CD8-positive, alpha-beta memory T cell (primary cell): ENCODE measurements at regions not wholly inside any gene's neighbourhood (a gene's known extent, or its start where the extent isn't known, plus 50 kb on each side); places are given as distances from the start of the nearest gene placed in this dataset.
A peak's percentile ranks its signal among the peaks of the same experiment; 100 is the strongest.
"Not testable (repeated sequence)": the region's sequence is repeated elsewhere in the genome, so short reads cannot be mapped to it uniquely, and the experiment has no call there.

Experiments
- CTCF ChIA-PET: fragments of 350-600 bp; sonication (Branson Sonifier 250); formaldehyde crosslinking; loops from one replicate; lab custom pipeline; 2021; ENCODE audit warnings: antibody characterized with exemption; lab: Charles Lee
- POLR2A ChIA-PET: fragments of 350-600 bp; sonication (Branson Sonifier 250); formaldehyde crosslinking; loops from one replicate; lab custom pipeline; 2021; ENCODE audit warnings: antibody characterized with exemption; lab: Charles Lee
- DNase-seq, 5 donors: peaks; one replicate each; pipeline versions ENCODE4 v3.0.0 to v3.0.0-alpha.2; 2020 to 2022; ENCODE audit warnings: mixed read lengths in 1 of 5
- H3K27ac ChIP-seq: one replicate; pipeline ENCODE4 v1.7.0; 2013; ENCODE audit warnings: low read depth, mild to moderate bottlenecking, low read length, moderate library complexity
- H3K27me3 ChIP-seq: 2 replicates; pipeline ENCODE4 v1.7.0; 2013; ENCODE audit warnings: low read length, mild to moderate bottlenecking; ENCODE audit not compliant: insufficient read depth, poor library complexity, severe bottlenecking
- H3K36me3 ChIP-seq: 2 replicates; pipeline ENCODE4 v1.7.0; 2013; ENCODE audit warnings: mild to moderate bottlenecking, low read length, moderate library complexity; ENCODE audit not compliant: insufficient read depth
- H3K4me1 ChIP-seq: 2 replicates; pipeline ENCODE4 v1.7.0; 2013; ENCODE audit warnings: mild to moderate bottlenecking, low read length, moderate library complexity; ENCODE audit not compliant: insufficient read depth
- H3K4me3 ChIP-seq: 2 replicates; pipeline ENCODE4 v1.7.0; 2013; ENCODE audit warnings: mild to moderate bottlenecking, low read length
- H3K9me3 ChIP-seq: 2 replicates; pipeline ENCODE4 v1.7.0; 2013; ENCODE audit warnings: mild to moderate bottlenecking, low read length
- H3K27ac Mint-ChIP-seq, 8 donors: one replicate each; pipeline ENCODE4 v1.8.0; 2020 to 2021; ENCODE audit warnings: mixed read lengths in 8 of 8, mild to moderate bottlenecking in 6 of 8, inconsistent platforms in 3 of 8, moderate library complexity in 3 of 8
- H3K27me3 Mint-ChIP-seq, 2 donors: one replicate each; pipeline ENCODE4 v1.8.0; 2020 to 2021; ENCODE audit warnings: mixed read lengths in 2 of 2, mild to moderate bottlenecking in 1 of 2, moderate library complexity in 1 of 2
- H3K36me3 Mint-ChIP-seq, 3 donors: one replicate each; pipeline ENCODE4 v1.8.0; 2020 to 2021; ENCODE audit warnings: mixed read lengths in 3 of 3, inconsistent platforms in 1 of 3, mild to moderate bottlenecking in 1 of 3
- H3K4me1 Mint-ChIP-seq, 3 donors: one replicate each; pipeline ENCODE4 v1.8.0; 2020 to 2021; ENCODE audit warnings: mixed read lengths in 3 of 3, inconsistent platforms in 1 of 3, mild to moderate bottlenecking in 1 of 3
- H3K4me3 Mint-ChIP-seq, 7 donors: one replicate each; pipeline ENCODE4 v1.8.0; 2020 to 2021; ENCODE audit warnings: mixed read lengths in 7 of 7, mild to moderate bottlenecking in 6 of 7, moderate library complexity in 4 of 7, inconsistent platforms in 2 of 7
- H3K9me3 Mint-ChIP-seq, 5 donors: one replicate each; pipeline ENCODE4 v1.8.0; 2020 to 2022; ENCODE audit warnings: mixed read lengths in 5 of 5, mild to moderate bottlenecking in 3 of 5, moderate library complexity in 2 of 5, inconsistent platforms in 1 of 5

DNA sequence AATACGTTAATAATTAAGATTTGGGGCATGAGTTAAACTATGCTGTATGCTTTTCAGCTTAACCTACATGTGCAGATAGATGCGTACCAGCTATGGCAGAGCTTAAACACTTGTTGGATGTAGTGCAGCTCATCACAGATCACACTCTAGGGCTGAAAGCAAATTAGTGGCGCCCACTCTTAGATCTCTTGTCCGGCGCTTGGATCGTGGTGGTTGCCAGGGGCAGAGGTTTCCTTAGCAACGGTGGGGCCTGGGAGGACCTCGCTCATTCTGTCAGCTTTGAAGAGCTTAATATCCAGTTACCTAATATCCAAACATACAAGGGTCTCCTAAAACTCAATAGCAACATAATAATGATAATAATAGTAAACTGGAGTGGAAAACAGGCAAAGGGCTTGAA, 548.2 kb upstream of the PFKP start:
- CTCF ChIA-PET = no interaction called here
- H3K27me3 ChIP-seq = no peaks in the 10 kb centered on the region
- no peak overlapping the region for H3K4me3 ChIP-seq
- H3K27ac ChIP-seq = no peak overlapping the region
- Mint-ChIP-seq H3K27me3 (no peaks in the 10 kb centered on the region), H3K36me3 (no peaks in the 10 kb centered on the region), H3K4me3 (no peak overlapping the region), H3K4me1 (no peaks in the 10 kb centered on the region), H3K27ac (no peak overlapping the region), H3K9me3 (peaks cover 0 to 2% (median 0%) of the 10 kb centered on the region in 5 donors)
- no peaks in the 10 kb centered on the region for H3K4me1 ChIP-seq
- no peak for DNase-seq
- H3K36me3 ChIP-seq = no peaks in the 10 kb centered on the region
- no peaks in the 10 kb centered on the region for H3K9me3 ChIP-seq
- POLR2A ChIA-PET = no interaction called here

DNA sequence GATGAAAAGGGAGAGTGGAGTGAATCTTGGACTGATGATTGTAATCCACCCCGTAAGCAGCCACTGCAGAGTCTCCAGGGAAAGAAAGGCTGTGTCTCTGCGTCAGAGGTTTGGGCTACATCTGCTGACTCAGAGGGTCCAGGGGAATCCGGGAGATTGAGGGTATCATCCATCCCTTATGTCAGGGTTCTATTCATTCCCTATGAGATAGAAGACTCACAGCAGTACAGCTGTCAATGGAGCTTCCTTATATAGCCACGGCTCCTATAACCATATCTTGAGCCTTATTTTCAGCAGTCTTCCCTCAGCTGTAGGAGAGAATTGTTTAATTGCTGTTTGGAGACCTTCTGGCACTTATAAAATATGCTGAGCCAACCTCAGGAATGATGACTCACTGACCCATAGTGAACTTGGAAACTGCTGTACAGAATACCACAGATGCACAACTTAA, 558.2 kb upstream of the PFKP start:
- Histone ChIP-seq H3K36me3 (no peaks in the 10 kb centered on the region), H3K4me1 (no peaks in the 10 kb centered on the region), H3K9me3 (no peaks in the 10 kb centered on the region), H3K27ac (no peak overlapping the region), H3K4me3 (no peak overlapping the region), H3K27me3 (no peaks in the 10 kb centered on the region)
- DNase-seq = no peak
- no peaks in the 10 kb centered on the region for H3K27me3 Mint-ChIP-seq
- H3K4me1 Mint-ChIP-seq = no peaks in the 10 kb centered on the region
- CTCF ChIA-PET = no interaction called here
- no peak overlapping the region for H3K27ac Mint-ChIP-seq
- peaks cover 0 to 3% (median 0%) of the 10 kb centered on the region in 5 donors for H3K9me3 Mint-ChIP-seq
- POLR2A ChIA-PET = no interaction called here
- no peaks in the 10 kb centered on the region for H3K36me3 Mint-ChIP-seq
- H3K4me3 Mint-ChIP-seq = no peak overlapping the region

DNA sequence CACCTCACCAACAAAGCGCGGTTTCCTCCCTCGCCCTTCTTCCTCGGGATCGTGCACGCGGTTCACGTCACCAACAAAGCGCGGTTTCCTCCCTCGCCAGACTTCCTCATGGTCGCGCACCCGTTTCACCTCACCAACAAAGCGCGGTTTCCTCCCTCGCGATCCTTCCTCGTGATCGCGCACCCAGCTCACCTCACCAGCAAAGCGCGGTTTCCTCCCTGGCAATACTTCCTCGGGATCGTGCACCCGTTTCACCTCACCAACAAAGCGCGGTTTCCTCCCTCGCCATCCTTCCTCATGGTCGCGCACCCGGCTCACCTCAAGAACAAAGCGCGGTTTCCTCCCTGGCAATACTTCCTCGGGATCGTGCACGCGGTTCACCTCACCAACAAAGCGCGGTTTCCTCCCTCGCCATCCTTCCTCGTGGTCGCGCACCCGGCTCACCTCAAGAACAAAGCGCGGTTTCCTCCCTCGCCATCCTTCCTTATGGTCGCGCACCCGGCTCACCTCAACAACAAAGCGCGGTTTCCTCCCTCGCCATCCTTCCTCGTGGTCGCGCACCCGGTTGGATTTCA, 565.9 kb upstream of the PFKP start:
- H3K36me3 ChIP-seq, H3K36me3 Mint-ChIP-seq, H3K27me3 ChIP-seq, H3K9me3 ChIP-seq, H3K27me3 Mint-ChIP-seq, POLR2A ChIA-PET, H3K4me3 ChIP-seq, CTCF ChIA-PET, H3K4me1 Mint-ChIP-seq, H3K4me1 ChIP-seq, H3K4me3 Mint-ChIP-seq, H3K27ac ChIP-seq: not testable (repeated sequence)
- peak in 1 of 5 donors; percentile 2 for DNase-seq
- Mint-ChIP-seq H3K27ac (peak overlapping the region in 2 of 8 donors; percentile 15 to 28), H3K9me3 (peaks cover 0 to 14% (median 2%) of the 10 kb centered on the region in 5 donors)

DNA sequence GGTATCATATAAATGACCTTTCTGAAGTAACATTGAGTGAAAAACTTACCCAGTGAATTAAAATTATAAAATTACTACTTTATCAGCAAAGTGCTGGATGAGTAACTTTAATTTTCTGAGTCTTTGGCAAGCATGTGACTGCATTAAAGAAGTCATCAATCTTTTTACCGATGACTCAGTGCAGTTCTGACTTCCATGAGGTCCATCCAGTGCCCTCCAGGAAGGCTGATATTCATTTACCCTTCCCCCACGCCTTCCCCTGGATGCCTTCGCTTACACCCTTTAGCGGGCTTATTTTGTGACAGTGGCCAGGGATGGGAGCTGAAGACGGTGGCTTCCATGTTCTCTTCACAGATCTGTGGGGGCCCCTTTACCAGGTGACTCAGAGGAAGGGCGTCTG, 572.9 kb upstream of the PFKP start:
- Histone ChIP-seq H3K4me1 (no peaks in the 10 kb centered on the region), H3K36me3 (no peaks in the 10 kb centered on the region), H3K4me3 (no peak overlapping the region), H3K27ac (no peak overlapping the region), H3K27me3 (no peaks in the 10 kb centered on the region), H3K9me3 (no peaks in the 10 kb centered on the region)
- Mint-ChIP-seq H3K36me3 (no peaks in the 10 kb centered on the region), H3K4me3 (no peak overlapping the region), H3K9me3 (peaks cover 0 to 2% (median 0%) of the 10 kb centered on the region in 5 donors), H3K27ac (no peak overlapping the region), H3K27me3 (peaks cover 0 to 5% of the 10 kb centered on the region in 2 donors), H3K4me1 (no peaks in the 10 kb centered on the region)
- ChIA-PET CTCF (no interaction called here), POLR2A (no interaction called here)
- DNase-seq = no peak

DNA sequence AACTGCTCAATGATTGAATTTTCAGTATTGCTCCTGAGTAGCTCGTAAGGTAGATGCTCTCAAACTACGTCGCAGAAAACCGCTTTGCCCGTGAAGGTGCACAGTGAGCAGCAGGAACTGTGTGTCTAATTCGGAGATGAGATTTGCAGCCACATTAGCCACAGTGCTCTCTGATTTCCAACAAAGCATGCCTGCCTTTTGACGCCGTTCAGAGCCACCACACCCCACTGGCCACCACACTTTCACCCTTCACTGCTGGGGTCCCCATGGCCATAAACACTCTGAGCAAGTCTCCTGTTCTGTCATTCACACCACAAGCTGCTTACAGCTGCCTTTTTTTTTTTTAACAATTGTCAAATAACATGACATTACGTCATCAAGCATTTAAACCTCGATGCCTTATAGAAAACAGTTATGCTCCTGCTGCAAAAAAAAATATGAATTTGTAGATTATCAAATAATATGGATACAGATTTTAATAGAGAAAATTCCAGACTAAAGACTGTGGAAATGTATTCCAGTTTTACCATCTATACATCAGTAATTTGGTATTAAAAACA, 578.8 kb upstream of the PFKP start:
- H3K9me3 Mint-ChIP-seq = no peaks in the 10 kb centered on the region
- Histone ChIP-seq H3K36me3 (no peaks in the 10 kb centered on the region), H3K27ac (no peak overlapping the region), H3K4me1 (no peaks in the 10 kb centered on the region), H3K9me3 (no peaks in the 10 kb centered on the region), H3K4me3 (no peak overlapping the region), H3K27me3 (no peaks in the 10 kb centered on the region)
- POLR2A ChIA-PET = no interaction called here
- peaks cover 0 to 3% of the 10 kb centered on the region in 2 donors for H3K27me3 Mint-ChIP-seq
- CTCF ChIA-PET = interaction anchor here (0.7 kb wide), 1 partner anchor 850 kb away, joined by 5 read pairs; no protein-coding TSS in a partner anchor
- no peak overlapping the region for H3K4me3 Mint-ChIP-seq
- H3K36me3 Mint-ChIP-seq = no peaks in the 10 kb centered on the region
- no peaks in the 10 kb centered on the region for H3K4me1 Mint-ChIP-seq
- no peak overlapping the region for H3K27ac Mint-ChIP-seq
- DNase-seq = no peak

DNA sequence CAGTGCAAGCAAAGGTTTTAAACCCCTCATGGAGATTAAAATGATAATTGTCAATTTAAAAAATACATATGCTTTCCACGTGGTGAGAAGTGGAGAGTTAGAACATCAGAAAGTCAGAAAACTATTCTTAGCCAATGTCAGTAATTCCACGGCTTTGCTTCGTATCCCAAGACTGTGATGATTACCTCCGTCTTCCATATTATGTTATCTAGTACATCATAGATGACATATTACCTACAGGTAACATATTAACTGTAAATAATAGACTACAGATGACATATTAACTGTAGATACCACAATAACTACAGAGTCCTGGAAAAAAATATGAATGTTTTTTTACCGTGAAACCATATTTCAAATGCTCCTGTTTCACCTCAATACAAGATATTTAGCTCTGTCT, 579.4 kb upstream of the PFKP start:
- DNase-seq = no peak
- ChIA-PET CTCF (no interaction called here), POLR2A (no interaction called here)
- no peaks in the 10 kb centered on the region for H3K9me3 ChIP-seq
- no peak overlapping the region for H3K4me3 Mint-ChIP-seq
- no peaks in the 10 kb centered on the region for H3K36me3 Mint-ChIP-seq
- H3K4me1 ChIP-seq = no peaks in the 10 kb centered on the region
- no peaks in the 10 kb centered on the region for H3K27me3 ChIP-seq
- H3K27ac Mint-ChIP-seq = no peak overlapping the region
- no peaks in the 10 kb centered on the region for H3K36me3 ChIP-seq
- no peak overlapping the region for H3K4me3 ChIP-seq
- peaks cover 0 to under 1% of the 10 kb centered on the region in 2 donors for H3K27me3 Mint-ChIP-seq
- H3K27ac ChIP-seq = no peak overlapping the region
- peaks cover 0 to 3% (median 0%) of the 10 kb centered on the region in 5 donors for H3K9me3 Mint-ChIP-seq
- no peaks in the 10 kb centered on the region for H3K4me1 Mint-ChIP-seq

DNA sequence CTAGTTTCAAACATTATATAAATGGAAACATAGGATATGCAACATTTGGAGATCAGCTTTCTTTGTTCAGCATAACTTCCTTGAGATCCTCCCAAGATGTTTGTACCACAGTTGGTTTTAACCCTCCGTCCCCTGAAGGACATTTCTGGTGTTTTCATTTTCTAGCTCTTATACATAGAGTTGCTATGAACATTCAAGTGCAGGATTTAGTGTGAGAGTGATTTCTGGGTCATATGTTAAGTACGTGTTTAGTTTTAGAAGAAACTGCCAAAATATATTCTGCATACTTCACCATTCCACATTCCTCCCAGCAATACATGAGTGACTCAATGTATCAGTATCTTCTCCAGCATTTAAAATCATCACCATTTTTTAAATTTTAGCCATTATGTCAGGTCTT, 588.7 kb upstream of the PFKP start:
- Histone ChIP-seq H3K4me3 (no peak overlapping the region), H3K27ac (no peak overlapping the region), H3K9me3 (no peaks in the 10 kb centered on the region), H3K36me3 (no peaks in the 10 kb centered on the region), H3K27me3 (no peaks in the 10 kb centered on the region), H3K4me1 (no peaks in the 10 kb centered on the region)
- H3K9me3 Mint-ChIP-seq = peaks cover 3 to 11% (median 6%) of the 10 kb centered on the region in 5 donors
- no peak for DNase-seq
- peaks cover 0 to 2% of the 10 kb centered on the region in 2 donors for H3K27me3 Mint-ChIP-seq
- H3K36me3 Mint-ChIP-seq = no peaks in the 10 kb centered on the region
- no peaks in the 10 kb centered on the region for H3K4me1 Mint-ChIP-seq
- H3K4me3 Mint-ChIP-seq = no peak overlapping the region
- ChIA-PET CTCF (no interaction called here), POLR2A (no interaction called here)
- H3K27ac Mint-ChIP-seq = no peak overlapping the region

DNA sequence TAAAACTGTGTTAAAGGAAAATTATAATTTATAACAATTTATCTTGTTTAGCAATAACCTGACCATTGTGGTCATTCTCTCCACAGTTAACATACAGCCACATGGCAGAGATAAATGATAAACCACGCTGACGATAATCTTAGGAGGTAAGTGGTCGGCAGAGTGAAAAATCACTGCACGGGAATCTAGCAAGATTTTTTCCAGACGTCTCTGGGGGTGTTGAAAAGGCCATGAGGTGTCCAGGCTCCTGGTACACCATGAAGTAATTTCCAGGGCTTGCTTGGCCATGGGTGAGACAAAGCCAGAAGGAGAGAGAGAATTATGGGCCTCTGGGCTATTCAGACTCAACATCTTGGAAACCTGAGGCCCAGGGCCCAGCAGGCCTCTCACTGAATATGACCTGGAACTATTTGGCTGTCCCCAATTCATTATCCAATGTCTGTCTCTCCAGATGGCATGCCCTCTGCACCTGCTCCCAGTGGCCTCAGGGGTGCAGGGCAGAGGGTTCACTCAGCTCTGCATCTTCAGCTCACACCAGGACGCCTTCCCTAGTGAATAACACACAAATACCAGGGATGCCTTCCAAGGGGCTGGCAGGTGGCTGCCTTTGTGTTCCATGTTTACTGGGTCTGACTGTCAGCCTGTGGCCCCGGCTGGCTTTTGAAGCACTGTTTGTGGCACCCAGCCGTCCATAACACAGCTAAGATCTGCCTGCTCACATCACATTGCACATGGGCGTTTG, 590.4 kb upstream of the PFKP start:
- no peaks in the 10 kb centered on the region for H3K36me3 ChIP-seq
- peaks cover 0 to 2% of the 10 kb centered on the region in 2 donors for H3K27me3 Mint-ChIP-seq
- ChIA-PET CTCF (no interaction called here), POLR2A (no interaction called here)
- no peaks in the 10 kb centered on the region for H3K27me3 ChIP-seq
- no peaks in the 10 kb centered on the region for H3K36me3 Mint-ChIP-seq
- H3K4me3 Mint-ChIP-seq = no peak overlapping the region
- H3K4me1 Mint-ChIP-seq = no peaks in the 10 kb centered on the region
- no peak overlapping the region for H3K27ac ChIP-seq
- no peak for DNase-seq
- no peaks in the 10 kb centered on the region for H3K9me3 ChIP-seq
- H3K4me3 ChIP-seq = no peak overlapping the region
- no peak overlapping the region for H3K27ac Mint-ChIP-seq
- H3K4me1 ChIP-seq = no peaks in the 10 kb centered on the region
- H3K9me3 Mint-ChIP-seq = peaks cover 3 to 11% (median 7%) of the 10 kb centered on the region in 5 donors
